Parathyroid adenoma (tissue), 2 donors: ENCODE measurements at regions not wholly inside any gene's neighbourhood (a gene's known extent, or its start where the extent isn't known, plus 50 kb on each side); places are given as distances from the start of the nearest gene placed in this dataset.

Source experiments
- H2AFZ ChIP-seq: fragments of 300-600 bp; sonication (generic); one replicate; pipeline ENCODE4 v1.7.0; 2017; ENCODE audit warnings: antibody characterized with exemption, mild to moderate bottlenecking
- H3K27ac ChIP-seq: fragments of 300-600 bp; sonication (generic); one replicate; pipeline ENCODE4 v1.7.0; 2017
- H3K27me3 ChIP-seq: fragments of 300-600 bp; sonication (generic); one replicate; pipeline ENCODE4 v1.7.0; 2017; ENCODE audit warnings: low read length; ENCODE audit not compliant: control insufficient read depth, insufficient read depth
- H3K36me3 ChIP-seq: fragments of 300-600 bp; sonication (generic); one replicate; pipeline ENCODE4 v1.7.0; 2017; ENCODE audit warnings: low read length; ENCODE audit not compliant: control insufficient read depth, insufficient read depth
- H3K4me1 ChIP-seq: fragments of 300-600 bp; sonication (generic); one replicate; pipeline ENCODE4 v1.7.0; 2017; ENCODE audit warnings: control low read depth
- H3K4me2 ChIP-seq: fragments of 300-600 bp; sonication (generic); one replicate; pipeline ENCODE4 v1.7.0; 2017; ENCODE audit warnings: low read length
- H3K4me3 ChIP-seq: fragments of 300-600 bp; sonication (generic); one replicate; pipeline ENCODE4 v1.7.0; 2017; ENCODE audit warnings: low read depth, low read length
- H3K79me2 ChIP-seq: fragments of 300-600 bp; sonication (generic); one replicate; pipeline ENCODE4 v1.7.0; 2017; ENCODE audit warnings: control low read depth
- H3K9ac ChIP-seq: fragments of 300-600 bp; sonication (generic); one replicate; pipeline ENCODE4 v1.7.0; 2017; ENCODE audit warnings: mild to moderate bottlenecking
- H3K9me3 ChIP-seq: fragments of 300-600 bp; sonication (generic); one replicate; pipeline ENCODE4 v1.7.0; 2017; ENCODE audit warnings: low read length; ENCODE audit not compliant: control insufficient read depth
- TF ChIP-seq, protein P1 (sequence below): fragments of 300-600 bp; sonication (generic); IDR thresholded peaks from one replicate; pipeline ENCODE4 v1.7.0; 2017; ENCODE audit warnings: antibody characterized with exemption, mild to moderate bottlenecking
- donor health status: primary hyperparathyroidism.

DNA sequence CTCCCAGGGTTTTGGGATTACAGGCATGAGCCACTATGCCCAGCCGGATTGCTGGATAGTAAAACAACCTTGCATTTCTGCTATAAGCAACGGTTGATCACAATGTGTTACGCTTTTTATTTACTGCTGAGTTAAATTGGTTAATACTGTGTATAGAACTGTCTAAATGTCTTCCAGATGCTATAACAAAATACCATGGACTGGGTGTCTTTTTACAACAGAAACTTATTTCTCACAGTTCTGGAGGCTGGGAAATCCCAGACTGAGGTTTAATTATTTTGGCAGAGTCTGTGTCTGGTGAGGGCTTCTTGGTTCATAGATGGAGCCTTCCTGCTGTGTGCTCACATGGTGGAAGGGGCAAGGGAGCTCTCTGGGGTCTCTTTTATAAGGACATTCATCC, 65.5 kb downstream of the ING1 start:
- H3K4me3 ChIP-seq = no peak overlapping the region
- H3K36me3 ChIP-seq = no peaks in the 10 kb centered on the region
- H3K79me2 ChIP-seq = no peaks in the 10 kb centered on the region
- no peak overlapping the region for H3K9ac ChIP-seq
- H3K4me1 ChIP-seq = no peaks in the 10 kb centered on the region
- no peak overlapping the region for H3K27ac ChIP-seq
- H3K4me2 ChIP-seq = no peak overlapping the region
- no peak overlapping the region for H2AFZ ChIP-seq
- H3K9me3 ChIP-seq = no peaks in the 10 kb centered on the region
- TF ChIP-seq, protein P1, sequence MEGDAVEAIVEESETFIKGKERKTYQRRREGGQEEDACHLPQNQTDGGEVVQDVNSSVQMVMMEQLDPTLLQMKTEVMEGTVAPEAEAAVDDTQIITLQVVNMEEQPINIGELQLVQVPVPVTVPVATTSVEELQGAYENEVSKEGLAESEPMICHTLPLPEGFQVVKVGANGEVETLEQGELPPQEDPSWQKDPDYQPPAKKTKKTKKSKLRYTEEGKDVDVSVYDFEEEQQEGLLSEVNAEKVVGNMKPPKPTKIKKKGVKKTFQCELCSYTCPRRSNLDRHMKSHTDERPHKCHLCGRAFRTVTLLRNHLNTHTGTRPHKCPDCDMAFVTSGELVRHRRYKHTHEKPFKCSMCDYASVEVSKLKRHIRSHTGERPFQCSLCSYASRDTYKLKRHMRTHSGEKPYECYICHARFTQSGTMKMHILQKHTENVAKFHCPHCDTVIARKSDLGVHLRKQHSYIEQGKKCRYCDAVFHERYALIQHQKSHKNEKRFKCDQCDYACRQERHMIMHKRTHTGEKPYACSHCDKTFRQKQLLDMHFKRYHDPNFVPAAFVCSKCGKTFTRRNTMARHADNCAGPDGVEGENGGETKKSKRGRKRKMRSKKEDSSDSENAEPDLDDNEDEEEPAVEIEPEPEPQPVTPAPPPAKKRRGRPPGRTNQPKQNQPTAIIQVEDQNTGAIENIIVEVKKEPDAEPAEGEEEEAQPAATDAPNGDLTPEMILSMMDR = no peak
- H3K27me3 ChIP-seq = no peaks in the 10 kb centered on the region

DNA sequence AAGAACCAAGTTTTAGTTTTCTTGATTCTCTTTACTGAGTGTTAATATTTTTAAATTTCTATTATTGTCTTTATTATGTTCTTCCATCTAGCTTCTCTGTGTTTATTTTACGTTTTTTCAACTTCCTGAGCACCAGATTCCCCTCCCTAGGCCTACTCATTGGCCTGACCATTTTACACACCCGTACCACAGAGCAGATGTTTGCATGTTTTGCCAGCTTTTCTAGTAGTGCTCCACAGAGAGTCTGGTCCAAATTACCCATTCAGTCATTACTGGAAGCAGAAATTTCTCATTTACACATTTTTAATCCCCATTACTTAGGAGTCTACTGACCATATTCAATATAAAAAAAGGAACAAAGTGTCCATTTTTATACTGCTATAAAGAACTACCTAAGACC, 66.9 kb downstream of the ING1 start:
- H3K27me3 ChIP-seq = no peaks in the 10 kb centered on the region
- no peak overlapping the region for H3K27ac ChIP-seq
- H3K79me2 ChIP-seq = no peaks in the 10 kb centered on the region
- H3K9ac ChIP-seq = no peak overlapping the region
- no peak overlapping the region for H2AFZ ChIP-seq
- no peaks in the 10 kb centered on the region for H3K36me3 ChIP-seq
- H3K4me3 ChIP-seq = no peak overlapping the region
- H3K9me3 ChIP-seq = no peaks in the 10 kb centered on the region
- H3K4me2 ChIP-seq = no peak overlapping the region
- no peaks in the 10 kb centered on the region for H3K4me1 ChIP-seq
- TF ChIP-seq, protein P1 = no peak

DNA sequence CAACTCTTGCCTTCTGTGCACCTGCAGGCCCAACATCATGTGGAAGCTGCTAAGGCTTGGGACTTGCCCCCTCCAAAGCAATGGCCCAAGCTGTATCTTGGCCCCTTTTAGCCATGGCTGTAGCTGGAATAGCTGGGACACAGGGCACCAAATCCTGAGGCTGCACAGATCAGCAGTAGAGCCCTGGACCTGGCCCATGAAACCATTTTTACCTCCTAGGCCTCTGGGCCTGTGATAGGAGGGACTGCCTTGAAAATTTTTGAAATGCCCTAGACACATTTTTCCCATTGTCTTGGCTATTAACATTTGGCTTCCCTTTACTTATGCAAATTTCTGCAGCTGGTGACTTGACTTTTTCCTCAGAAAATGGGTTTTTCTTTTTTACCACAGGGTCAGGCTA, 68.7 kb downstream of the ING1 start:
- TF ChIP-seq, protein P1 = no peak
- Histone ChIP-seq H3K4me2 (no peak overlapping the region), H3K4me1 (no peaks in the 10 kb centered on the region), H3K27me3 (no peaks in the 10 kb centered on the region), H3K36me3 (no peaks in the 10 kb centered on the region), H3K9me3 (no peaks in the 10 kb centered on the region), H3K4me3 (no peak overlapping the region), H2AFZ (no peak overlapping the region), H3K79me2 (no peaks in the 10 kb centered on the region), H3K27ac (no peak overlapping the region), H3K9ac (no peak overlapping the region)

GRCh38 chr13:110784704-110785103, 71.2 kb downstream of the ING1 start:
- TF ChIP-seq, protein P1 = no peak
- no peak overlapping the region for H3K9ac ChIP-seq
- no peak overlapping the region for H3K27ac ChIP-seq
- H3K4me3 ChIP-seq = no peak overlapping the region
- H3K27me3 ChIP-seq = no peaks in the 10 kb centered on the region
- H2AFZ ChIP-seq = no peak overlapping the region
- no peaks in the 10 kb centered on the region for H3K4me1 ChIP-seq
- no peaks in the 10 kb centered on the region for H3K36me3 ChIP-seq
- H3K79me2 ChIP-seq = no peaks in the 10 kb centered on the region
- no peaks in the 10 kb centered on the region for H3K9me3 ChIP-seq
- H3K4me2 ChIP-seq = no peak overlapping the region

DNA sequence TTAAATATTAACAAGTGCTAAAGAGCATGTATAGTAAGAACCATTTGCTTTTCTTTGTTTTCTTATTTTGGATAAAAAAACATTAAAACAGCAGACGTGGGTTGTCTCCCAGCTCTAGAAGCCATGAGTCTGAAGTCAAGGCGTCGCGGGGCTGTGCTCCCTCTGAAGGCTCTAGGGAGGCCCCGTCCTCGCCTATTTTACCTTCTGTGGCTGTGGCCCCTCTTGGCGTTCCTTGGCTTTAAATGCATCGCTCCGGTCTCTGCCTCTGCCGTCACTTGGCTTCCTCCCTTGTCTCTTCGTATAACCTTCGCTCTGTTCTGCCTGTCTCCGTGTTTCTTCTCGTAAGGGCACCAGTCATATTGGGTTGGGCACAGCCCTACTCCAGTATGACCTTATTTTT, 75.3 kb downstream of the ING1 start:
- no peaks in the 10 kb centered on the region for H3K27me3 ChIP-seq
- H3K36me3 ChIP-seq = no peaks in the 10 kb centered on the region
- no peaks in the 10 kb centered on the region for H3K79me2 ChIP-seq
- no peak overlapping the region for H3K27ac ChIP-seq
- H3K9ac ChIP-seq = no peak overlapping the region
- no peaks in the 10 kb centered on the region for H3K4me1 ChIP-seq
- H3K9me3 ChIP-seq = no peaks in the 10 kb centered on the region
- H3K4me2 ChIP-seq = no peak overlapping the region
- no peak overlapping the region for H2AFZ ChIP-seq
- TF ChIP-seq, protein P1 = no peak
- no peak overlapping the region for H3K4me3 ChIP-seq
